Fibroblast of pulmonary artery (primary cell): ENCODE measurements at regions not wholly inside any gene's neighbourhood (a gene's known extent, or its start where the extent isn't known, plus 50 kb on each side); places are given as distances from the start of the nearest gene placed in this dataset.

Experiments used
- DNase-seq: peaks from one replicate; pipeline ENCODE4 v3.0.0-alpha.2; 2010; ENCODE audit warnings: low read depth
- H3K4me3 ChIP-seq: replicated peaks from 2 replicates; pipeline ENCODE4 v1.5.1; 2011; ENCODE audit warnings: low read depth, mild to moderate bottlenecking, control low read depth, low read length, moderate library complexity
- CTCF ChIP-seq: IDR thresholded peaks from 2 replicates; pipeline ENCODE4 v1.5.1; 2011; ENCODE audit warnings: mild to moderate bottlenecking, control low read depth, low read length, inconsistent platforms; ENCODE audit errors: missing control alignments

DNA sequence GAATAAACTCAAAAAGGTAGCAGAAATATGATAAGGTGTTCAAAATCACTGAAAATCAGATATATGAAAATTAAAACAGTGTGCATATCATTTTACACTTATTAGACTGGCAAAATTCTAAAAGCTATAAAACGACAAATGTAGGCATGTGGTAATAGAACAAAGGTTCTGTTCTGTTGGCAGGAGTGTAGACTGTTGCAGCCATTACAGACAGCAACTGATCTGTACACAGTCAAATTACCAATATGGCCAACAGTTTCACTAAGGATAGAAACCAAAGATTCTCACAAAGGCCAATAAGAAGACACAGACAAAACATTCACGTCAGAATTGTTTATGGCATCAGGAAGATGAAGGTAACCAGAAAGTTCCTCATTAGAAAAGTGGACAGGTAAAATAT lies 112.8 kb upstream of the PLS3 start:
- no peak for TF ChIP-seq CTCF
- DNase-seq, result no peak
- H3K4me3 ChIP-seq, result no peak overlapping the region

DNA sequence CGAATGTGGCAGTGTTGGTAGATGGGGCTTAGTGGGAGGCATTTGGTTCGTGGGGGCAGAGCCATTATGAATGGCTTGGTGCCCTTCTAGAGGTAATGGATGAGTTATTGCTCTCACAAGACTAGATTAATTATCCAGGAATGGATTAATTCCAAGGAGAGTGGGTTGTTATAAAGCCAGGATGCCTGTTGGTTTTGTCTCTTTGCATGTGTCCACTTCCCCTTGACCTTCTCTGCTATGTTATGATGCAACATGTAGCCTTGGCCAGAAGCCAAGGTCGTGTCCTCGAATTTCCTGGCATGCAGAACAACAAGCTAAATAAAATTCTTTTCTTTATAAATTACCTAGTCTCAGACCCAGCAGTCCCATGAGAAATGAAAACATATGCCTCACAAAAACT lies 111.2 kb upstream of the PLS3 start:
- peak; percentile 83 for DNase-seq
- TF ChIP-seq CTCF, result no peak

GRCh38 chrX:115452251-115452650 lies 108.7 kb upstream of the PLS3 start:
- TF ChIP-seq CTCF, result no peak
- H3K4me3 ChIP-seq, result no peak overlapping the region
- DNase-seq, result peak; percentile 32

More for the DNA sequence above, 111.2 kb upstream of the PLS3 start:
- no peak overlapping the region for H3K4me3 ChIP-seq

DNA sequence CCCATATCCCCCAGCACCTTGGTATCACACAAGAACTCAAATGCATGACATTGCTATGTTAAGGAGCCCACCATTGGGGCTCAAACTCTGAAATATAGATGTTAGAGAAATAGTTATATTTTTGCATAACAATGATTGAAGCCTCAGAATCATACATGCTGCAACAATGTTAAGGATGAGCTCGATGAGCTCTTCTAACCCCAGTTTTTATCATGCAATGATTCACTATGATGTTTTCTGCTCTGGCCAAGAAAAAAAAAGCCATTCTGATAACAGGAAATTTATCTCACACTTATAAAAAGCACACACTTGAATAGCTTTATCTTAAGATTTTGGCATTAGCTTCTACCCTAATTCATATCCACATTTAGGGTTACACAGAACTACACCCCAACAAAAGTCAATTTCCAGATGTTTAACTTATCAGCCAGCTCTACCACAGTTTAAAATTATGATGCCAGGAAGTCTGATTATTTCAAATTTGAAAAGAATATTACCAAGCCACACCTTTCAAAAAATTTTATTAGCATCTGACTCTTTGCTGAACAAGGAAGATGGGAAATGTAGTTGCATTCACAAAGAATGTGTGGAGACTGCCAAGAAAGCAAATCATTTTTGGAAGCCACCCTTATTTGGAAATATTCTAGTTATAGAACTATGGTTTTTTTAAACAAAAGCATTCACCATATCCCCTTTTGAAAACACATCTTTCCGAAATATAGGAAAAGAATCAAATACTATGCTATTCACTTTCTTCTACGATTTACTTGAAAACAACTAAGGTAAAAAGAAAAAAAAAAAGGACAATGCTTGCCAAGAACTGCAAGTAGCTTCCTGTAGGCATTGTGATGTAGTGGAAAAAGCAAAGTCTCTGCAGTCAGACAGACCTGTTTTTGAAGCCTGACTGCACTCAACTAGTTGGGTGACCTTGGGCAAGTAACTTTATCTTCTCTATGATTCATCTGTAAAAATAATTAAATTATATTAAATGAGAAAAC lies 100.8 kb upstream of the PLS3 start:
- TF ChIP-seq CTCF, result no peak
- H3K4me3 ChIP-seq, result no peak overlapping the region
- DNase-seq, result peak; percentile 75

- H3K4me3 ChIP-seq, result no peak overlapping the region
- DNase-seq, result peak; percentile 8
- no peak for TF ChIP-seq CTCF
Measured at GRCh38 chrX:115462406-115462805, 98.6 kb upstream of the PLS3 start.

- TF ChIP-seq CTCF, result no peak
- DNase-seq, result no peak
- H3K4me3 ChIP-seq, result no peak overlapping the region
Measured at GRCh38 chrX:115467961-115468360, 93.0 kb upstream of the PLS3 start.

- no peak for TF ChIP-seq CTCF
- DNase-seq, result no peak
- H3K4me3 ChIP-seq, result no peak overlapping the region
Measured at GRCh38 chrX:115472131-115472530, 88.8 kb upstream of the PLS3 start.
